ENCODE measurements at regions not wholly inside any gene's neighbourhood (a gene's known extent, or its start where the extent isn't known, plus 50 kb on each side); places are given as distances from the start of the nearest gene placed in this dataset.
"Not testable (repeated sequence)": the region's sequence is repeated elsewhere in the genome, so short reads cannot be mapped to it uniquely, and the experiment has no call there.

GRCh38 chr7:76712926-76713325 is 85.8 kb upstream of the POMZP3 start:
- DNase-seq: not testable (repeated sequence)

DNA sequence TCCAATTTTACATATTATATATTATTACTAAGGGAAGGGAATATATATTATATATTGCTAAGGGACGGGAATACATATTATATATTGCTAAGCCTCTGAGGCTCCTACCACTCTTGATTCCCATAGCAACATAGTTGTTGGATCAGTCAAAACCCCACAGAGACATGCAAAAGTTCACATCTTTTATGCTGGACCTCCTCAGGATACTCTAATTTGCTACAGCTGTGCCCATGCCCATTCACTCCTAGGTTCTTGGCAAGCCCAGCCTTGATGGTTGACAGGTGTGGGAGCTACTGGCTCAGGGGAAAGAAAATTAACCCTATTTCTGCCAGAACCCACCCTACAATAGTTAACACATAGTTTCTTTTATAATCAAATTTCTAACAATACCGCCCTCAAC is 84.6 kb upstream of the POMZP3 start:
- not testable (repeated sequence) for DNase-seq

DNA sequence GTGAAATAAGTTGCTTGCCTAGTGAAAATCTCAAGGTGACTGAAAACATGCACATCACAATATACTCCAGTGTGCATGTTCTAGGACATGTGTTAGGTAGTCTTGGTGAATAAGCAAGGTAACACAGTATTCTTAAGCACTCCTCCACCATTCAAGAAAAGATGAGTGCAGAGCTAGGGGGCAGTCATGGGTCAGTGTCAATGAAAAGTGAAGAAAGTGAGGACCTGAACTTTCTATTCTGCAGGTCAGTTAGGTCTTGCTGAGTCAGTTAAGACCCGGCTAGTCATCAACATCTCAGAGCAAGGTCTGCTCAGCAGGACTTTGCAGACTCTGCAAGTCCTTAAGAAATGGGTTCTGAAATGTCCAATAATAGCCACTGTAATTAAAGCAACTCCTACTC is 82.6 kb upstream of the POMZP3 start:
- DNase-seq: not testable (repeated sequence)

GRCh38 chr7:76708446-76708845 is 81.4 kb upstream of the POMZP3 start:
- not testable (repeated sequence) for DNase-seq

DNA sequence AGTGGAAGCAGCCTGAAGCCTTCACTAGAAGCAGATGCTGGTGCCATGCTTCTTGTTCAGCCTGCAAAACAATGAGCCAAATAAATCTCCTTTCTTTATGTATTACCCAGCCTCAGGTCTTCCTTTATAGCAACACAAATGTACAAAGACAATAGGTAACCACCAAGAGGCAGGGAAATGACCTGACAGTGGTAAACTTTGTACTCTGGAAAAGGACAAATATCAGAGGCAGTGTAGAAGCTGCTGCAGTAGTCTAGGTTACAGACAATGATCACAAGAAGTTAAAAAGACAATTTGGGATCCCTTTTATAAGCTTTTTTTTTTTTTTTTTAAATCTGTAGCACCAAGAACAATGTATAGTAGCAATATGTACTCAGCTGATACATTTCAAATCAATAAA is 76.7 kb upstream of the POMZP3 start:
- DNase-seq: not testable (repeated sequence)

DNA sequence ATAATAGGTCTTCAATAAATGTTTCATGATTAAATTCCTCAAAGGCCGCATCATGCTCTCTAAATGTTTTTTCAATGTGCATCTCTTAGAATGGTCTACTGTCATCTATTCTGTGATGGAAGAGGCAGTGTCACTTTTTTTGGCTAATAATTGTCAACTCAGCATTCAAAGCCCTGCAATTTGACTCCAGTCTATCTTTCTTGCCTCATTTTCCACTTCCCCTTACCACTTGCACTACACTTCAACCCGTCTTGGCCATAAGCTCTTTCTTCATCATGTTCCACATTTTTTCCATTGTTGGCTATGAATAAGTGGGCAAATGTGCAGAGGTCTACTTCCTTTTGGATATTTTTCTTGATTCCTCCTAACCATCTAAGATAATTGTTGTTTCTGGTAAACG is 59.2 kb upstream of the POMZP3 start:
- not testable (repeated sequence) for DNase-seq

GRCh38 chr7:76684737-76685136 is 57.7 kb upstream of the POMZP3 start:
- not testable (repeated sequence) for DNase-seq

DNA sequence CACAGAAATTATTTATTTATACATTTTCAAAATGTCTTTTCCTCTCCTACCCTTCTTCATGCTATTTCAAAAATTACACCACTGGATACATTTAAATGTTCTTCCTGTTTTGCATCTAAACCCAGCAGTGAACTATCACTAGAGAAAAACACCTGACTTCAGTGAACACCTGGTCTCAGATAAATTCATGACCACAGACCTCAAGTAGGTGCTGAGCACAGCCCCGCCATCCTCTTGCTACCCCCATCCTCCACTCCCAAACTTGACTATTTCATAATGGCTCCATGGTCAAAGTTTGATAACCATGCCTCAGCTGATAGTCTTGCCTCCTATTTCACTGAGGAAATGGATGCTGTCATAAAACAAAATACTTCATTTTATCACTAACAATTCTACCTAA is 56.6 kb upstream of the POMZP3 start:
- DNase-seq: not testable (repeated sequence)

DNA sequence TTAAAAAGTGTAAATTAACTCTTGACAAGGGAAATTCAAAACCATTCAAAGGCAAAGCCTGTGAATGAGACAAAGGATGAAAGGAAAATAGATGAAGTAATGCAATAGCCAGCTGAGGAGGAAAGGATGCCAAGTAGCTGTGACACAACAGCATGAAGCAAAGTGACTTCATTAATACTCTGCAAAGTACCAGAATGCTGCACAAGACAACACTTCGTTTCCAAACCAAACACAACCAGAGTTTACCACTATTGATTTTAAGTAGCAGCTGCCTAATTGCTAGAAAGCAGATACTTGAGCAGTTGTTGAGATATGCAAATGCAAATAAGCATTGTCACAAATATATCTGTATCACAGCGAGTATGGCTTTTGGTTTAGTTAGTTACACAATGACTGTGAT is 54.7 kb upstream of the POMZP3 start:
- not testable (repeated sequence) for DNase-seq

DNA sequence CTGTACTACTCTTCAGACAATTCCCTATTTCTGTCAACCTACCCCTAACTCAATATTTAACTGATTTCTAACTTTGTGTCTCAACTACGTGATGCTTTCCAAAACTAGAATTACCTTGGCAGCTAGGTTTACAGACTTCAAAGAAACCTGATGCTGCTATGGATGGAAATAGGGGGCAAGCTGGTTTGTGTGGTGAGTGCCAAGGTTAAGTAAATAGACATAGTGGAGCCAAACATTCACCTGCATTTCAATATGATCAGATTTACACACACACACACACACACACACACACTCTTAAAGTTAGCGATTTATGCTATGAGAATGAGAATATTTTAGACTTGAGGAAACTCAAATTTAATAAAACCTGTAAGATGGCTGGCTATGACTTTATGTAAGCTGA is 52.1 kb upstream of the POMZP3 start:
- not testable (repeated sequence) for DNase-seq

- DNase-seq: not testable (repeated sequence)
Observed at GRCh38 chr7:76678500-76678899, 51.4 kb upstream of the POMZP3 start.

DNA sequence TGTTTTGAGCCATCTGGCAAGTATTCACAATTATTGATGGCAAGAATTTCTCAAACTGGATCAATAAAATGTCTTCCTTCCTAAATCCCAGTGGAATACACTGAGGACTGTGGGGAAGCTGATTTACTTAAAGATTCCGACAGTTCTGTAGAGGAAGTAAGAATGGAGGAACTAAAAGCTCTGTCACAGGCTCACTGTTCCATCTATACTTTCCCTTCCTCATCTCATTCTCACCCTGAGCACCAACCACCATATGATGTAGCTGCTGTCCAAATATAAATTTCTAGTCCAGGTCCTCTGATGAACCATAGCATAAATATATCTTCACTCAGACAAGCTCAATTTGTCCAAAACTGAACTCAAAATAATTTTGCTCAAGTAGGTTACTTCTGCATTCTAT is 49.8 kb upstream of the POMZP3 start:
- not testable (repeated sequence) for DNase-seq

All from kidney glomerular epithelial cell (primary cell).